OCI-LY3 (cell line): ENCODE measurements at regions not wholly inside any gene's neighbourhood (a gene's known extent, or its start where the extent isn't known, plus 50 kb on each side); places are given as distances from the start of the nearest gene placed in this dataset.

Source experiments
- EZH2phosphoT487 ChIP-seq: fragments of 200-600 bp; shearing (Covaris generic); IDR thresholded peaks from 2 replicates; pipeline ENCODE4 v1.6.1; 2018; ENCODE audit warnings: antibody characterized with exemption, mixed run types, low read depth
- TF ChIP-seq, protein P1 (sequence below): fragments of 200-600, 300-600 bp; sonication (generic); IDR thresholded peaks from 2 replicates; pipeline ENCODE4 v1.5.1; 2014; ENCODE audit warnings: antibody characterized with exemption, low read length, low read depth

DNA sequence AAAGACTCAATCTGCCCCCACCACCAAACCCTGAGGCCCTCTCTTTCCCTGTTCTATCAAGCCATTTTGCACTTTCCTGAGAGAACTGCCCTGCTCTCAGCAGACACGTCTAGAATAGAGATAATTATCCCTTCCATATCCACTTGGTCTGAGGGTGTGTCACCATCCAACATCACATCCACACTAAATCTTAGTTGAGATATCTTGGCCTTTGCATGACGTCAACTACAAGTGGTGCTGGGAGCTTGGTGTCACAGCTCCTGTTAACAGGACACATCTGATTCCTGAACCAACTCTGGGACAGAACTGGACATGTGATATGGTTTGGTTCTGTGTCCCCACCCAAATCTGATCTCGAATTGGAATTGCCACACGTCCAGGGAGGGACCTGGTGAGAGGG lies 1109.2 kb downstream of the TMEM121 start:
- TF ChIP-seq, protein P1, sequence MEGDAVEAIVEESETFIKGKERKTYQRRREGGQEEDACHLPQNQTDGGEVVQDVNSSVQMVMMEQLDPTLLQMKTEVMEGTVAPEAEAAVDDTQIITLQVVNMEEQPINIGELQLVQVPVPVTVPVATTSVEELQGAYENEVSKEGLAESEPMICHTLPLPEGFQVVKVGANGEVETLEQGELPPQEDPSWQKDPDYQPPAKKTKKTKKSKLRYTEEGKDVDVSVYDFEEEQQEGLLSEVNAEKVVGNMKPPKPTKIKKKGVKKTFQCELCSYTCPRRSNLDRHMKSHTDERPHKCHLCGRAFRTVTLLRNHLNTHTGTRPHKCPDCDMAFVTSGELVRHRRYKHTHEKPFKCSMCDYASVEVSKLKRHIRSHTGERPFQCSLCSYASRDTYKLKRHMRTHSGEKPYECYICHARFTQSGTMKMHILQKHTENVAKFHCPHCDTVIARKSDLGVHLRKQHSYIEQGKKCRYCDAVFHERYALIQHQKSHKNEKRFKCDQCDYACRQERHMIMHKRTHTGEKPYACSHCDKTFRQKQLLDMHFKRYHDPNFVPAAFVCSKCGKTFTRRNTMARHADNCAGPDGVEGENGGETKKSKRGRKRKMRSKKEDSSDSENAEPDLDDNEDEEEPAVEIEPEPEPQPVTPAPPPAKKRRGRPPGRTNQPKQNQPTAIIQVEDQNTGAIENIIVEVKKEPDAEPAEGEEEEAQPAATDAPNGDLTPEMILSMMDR = no peak
- no peak for TF ChIP-seq EZH2phosphoT487
